IPS-18c (cell line): ENCODE measurements at regions not wholly inside any gene's neighbourhood (a gene's known extent, or its start where the extent isn't known, plus 50 kb on each side); places are given as distances from the start of the nearest gene placed in this dataset.
"Not testable (repeated sequence)": the region's sequence is repeated elsewhere in the genome, so short reads cannot be mapped to it uniquely, and the experiment has no call there.

Source experiments
- H3K4me3 ChIP-seq: 2 replicates; pipeline ENCODE4 v1.7.0; 2013; ENCODE audit warnings: low read depth, mild to moderate bottlenecking, low read length, moderate library complexity; ENCODE audit not compliant: insufficient read depth
- H3K9me3 ChIP-seq: one replicate; pipeline ENCODE4 v1.6.1; 2013; ENCODE audit warnings: mild to moderate bottlenecking, low read length, moderate library complexity; ENCODE audit not compliant: control insufficient read depth, insufficient read depth

DNA sequence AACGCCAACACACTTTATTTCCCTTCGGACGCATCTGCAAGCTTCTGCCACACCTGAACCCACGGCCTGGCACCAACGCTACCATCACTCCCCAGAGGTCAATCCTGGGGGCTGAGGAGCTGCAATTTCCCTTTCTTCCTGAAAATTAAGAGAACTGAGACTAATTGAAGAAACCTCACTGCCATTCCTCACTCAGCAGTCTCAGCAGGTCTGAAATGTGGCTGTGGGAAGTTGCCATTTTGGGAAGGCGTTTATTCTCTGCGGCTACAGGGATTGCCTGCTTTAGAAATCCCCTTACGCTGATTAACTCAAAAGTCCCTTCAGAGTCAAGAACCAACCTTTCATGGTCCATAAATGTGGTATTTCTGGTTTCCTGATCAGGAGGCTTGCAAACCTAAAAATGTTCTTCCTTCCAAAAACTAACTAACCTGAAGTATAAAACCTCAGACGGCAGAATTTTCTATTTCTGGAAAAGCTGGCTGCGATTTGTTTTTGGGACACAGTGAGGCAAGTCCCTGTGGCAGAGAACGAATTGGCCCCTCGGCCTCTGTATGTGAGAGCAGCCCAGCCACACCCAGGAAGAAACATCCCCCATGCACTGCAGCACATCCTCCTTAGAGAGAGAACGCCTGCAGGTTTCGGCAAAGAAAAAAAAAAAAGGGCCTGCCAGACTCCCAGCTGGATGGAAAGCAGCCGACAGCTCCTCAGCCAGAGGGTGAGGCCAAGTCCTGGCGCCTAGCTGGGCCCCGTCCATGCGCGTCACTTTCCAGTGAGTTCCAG is 5404.8 kb upstream of the TPTE start:
- H3K9me3 ChIP-seq, H3K4me3 ChIP-seq: not testable (repeated sequence)

DNA sequence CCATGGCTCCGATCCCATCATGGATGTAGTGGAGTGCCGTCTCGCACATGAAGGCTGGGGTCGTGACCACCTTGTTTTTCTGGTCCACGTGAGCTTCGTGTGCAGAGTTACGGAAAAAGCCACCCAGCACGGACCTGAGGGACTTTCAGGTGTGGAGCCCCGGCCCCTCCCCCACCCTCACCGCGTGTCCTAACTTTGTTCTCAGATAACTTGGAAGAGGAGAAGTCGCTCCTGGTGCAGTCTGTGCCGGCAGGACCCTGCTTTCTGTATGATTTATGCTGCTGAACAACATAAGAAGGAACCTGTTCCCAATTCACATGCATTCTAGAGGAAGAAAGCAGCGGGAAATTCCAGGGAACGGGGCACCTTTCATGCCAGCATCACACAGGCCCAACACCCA is 5404.2 kb upstream of the TPTE start:
- not testable (repeated sequence) for H3K9me3 ChIP-seq, H3K4me3 ChIP-seq

GRCh38 chr21:5117666-5118295 is 5403.6 kb upstream of the TPTE start:
- not testable (repeated sequence) for H3K4me3 ChIP-seq, H3K9me3 ChIP-seq

- H3K9me3 ChIP-seq, H3K4me3 ChIP-seq: not testable (repeated sequence)
These were observed 5403.1 kb upstream of the TPTE start for GRCh38 chr21:5118296-5118679.

DNA sequence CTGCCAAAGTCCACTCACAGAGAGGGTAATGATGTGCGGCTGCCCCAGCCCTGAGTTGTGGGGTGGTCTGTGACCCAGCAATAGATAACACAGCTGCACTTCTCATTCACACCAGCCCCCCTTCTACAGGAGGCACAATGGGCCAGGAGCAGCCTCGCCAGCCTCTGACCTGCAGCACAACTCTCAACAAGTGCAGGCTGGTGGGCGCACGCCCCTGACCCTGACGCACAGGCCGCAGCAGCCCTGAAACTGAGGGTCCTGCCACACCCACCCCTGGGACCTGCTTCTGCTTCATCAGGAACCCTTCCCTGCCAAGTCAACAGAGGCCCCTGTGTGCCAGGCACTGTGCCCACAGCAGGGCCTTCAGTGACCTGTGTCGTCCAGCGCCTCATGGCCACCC is 5402.2 kb upstream of the TPTE start:
- not testable (repeated sequence) for H3K9me3 ChIP-seq, H3K4me3 ChIP-seq

GRCh38 chr21:5121399-5121798 is 5400.0 kb upstream of the TPTE start:
- H3K9me3 ChIP-seq, H3K4me3 ChIP-seq: not testable (repeated sequence)

DNA sequence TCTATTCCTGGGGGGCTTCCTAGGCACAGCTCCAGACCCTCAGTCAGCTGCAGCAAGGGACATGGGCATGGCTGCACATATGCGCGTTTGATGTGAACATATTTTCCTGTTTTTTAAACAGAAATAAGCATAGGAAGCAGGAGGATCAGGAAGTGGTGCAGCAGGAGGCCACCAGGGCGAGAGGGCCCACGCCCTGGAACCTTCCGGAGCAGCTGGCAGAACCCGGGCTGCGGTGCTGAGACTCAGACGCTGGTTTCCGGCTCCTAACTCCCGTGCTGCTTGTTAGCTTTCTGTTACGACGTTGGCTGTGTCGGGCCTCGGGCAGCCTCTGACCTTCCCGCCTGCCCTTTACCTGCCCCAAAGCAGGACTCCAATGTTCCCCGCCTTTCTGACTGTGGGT is 5399.5 kb upstream of the TPTE start:
- not testable (repeated sequence) for H3K4me3 ChIP-seq, H3K9me3 ChIP-seq

GRCh38 chr21:5123655-5124054 is 5397.7 kb upstream of the TPTE start:
- not testable (repeated sequence) for H3K4me3 ChIP-seq, H3K9me3 ChIP-seq

DNA sequence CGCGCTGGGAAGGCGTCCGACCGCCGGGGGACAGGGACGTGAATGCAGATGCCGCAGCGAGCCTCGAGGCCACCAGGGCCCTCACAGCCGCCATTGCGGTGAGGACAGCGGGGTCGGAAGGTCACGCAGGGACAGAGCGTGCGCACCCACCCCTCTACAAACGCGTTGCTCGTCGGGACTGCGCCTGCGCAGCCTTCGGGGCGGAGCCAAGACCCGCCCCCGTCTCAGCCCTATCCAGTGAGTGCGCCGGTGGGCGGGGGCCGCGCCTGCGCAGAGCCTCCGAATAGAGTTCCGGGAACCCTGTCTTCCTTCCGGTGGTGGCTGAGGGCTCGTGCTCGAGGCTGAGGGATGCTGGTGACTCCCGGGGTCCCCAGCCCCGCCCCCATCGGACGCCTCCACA is 5393.1 kb upstream of the TPTE start:
- H3K4me3 ChIP-seq, H3K9me3 ChIP-seq: not testable (repeated sequence)

- not testable (repeated sequence) for H3K4me3 ChIP-seq, H3K9me3 ChIP-seq
These were observed 5387.6 kb upstream of the TPTE start for GRCh38 chr21:5133824-5134223.

DNA sequence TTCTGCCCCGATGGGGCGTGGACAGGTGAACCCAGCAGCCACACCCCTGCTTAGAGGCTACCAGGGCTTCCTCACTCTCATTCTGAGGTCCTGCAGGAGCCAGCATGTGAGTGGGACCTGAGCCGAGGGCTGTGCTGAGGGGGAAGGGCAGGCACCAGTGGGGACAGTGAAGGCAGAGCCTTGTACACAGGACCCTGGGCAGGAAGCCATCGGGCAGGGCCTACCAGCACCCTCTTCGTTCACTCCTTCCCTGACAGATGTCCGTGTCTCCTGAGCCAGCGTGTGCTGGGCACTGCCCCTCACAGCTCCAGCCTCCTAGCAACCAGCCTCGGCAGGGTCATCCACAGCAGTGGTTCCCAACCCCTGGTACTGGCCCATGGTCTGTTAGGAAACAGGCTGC is 5385.0 kb upstream of the TPTE start:
- not testable (repeated sequence) for H3K4me3 ChIP-seq, H3K9me3 ChIP-seq

DNA sequence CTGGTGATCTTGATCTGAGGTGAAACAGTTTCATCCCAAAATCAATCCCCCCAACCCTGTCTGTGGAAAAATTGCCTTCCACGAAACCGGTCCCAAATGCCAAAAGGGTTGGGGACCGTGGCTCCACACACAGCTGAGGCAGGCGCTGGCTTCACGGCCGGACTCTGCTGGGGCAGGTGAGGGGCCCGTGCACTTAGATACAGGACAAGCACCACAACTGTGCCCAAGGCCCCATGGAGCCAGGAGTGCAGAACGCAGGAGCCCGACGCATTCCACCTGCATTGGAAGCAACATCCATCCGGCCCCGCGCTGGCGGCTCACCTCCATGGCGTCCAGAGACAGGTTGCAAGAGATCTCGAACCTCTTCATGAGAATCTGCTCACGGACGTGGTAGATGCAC is 5384.4 kb upstream of the TPTE start:
- H3K9me3 ChIP-seq, H3K4me3 ChIP-seq: not testable (repeated sequence)

DNA sequence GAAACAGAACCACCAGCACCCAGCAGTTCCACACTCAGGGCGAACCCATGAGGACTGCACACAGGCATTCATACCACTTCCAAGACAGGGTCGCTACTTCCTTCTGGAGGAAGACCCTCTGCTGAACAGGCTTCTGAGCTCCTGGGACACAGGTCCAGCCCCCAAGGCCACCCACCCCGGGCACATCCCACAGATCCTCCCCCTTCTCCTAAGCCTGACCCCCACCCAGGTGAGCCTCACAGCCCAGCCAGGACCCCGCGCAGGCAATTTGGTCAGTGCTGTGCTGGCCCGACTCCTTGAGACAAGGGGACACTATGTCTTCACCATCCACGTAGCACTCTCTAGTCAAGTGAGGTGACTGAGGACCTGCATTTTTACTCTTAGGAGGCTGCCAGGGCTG is 5382.7 kb upstream of the TPTE start:
- not testable (repeated sequence) for H3K9me3 ChIP-seq, H3K4me3 ChIP-seq

GRCh38 chr21:5139528-5139927 is 5381.9 kb upstream of the TPTE start:
- H3K9me3 ChIP-seq, H3K4me3 ChIP-seq: not testable (repeated sequence)

DNA sequence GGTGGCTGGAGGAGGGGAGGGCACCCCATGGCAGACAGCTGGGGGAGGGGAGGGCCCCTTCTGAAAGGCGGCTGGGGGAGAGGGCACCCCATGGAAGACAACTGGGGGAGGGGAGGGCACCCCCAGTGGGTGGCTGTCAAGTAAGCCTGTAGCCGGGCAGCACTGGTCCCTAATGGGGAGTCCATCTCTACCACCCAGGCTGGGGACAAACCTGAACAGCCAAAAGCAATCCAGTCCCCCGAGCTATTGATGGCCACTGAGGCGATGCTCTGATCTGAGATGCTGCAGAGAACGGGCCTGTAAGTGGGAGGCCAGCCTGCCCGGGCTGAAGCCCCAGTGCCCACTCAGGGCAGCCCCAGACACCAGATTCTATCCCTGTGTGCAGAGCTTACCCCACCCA is 5378.4 kb upstream of the TPTE start:
- not testable (repeated sequence) for H3K9me3 ChIP-seq, H3K4me3 ChIP-seq

- H3K9me3 ChIP-seq, H3K4me3 ChIP-seq: not testable (repeated sequence)
These were observed 5376.7 kb upstream of the TPTE start for GRCh38 chr21:5144731-5145130.

DNA sequence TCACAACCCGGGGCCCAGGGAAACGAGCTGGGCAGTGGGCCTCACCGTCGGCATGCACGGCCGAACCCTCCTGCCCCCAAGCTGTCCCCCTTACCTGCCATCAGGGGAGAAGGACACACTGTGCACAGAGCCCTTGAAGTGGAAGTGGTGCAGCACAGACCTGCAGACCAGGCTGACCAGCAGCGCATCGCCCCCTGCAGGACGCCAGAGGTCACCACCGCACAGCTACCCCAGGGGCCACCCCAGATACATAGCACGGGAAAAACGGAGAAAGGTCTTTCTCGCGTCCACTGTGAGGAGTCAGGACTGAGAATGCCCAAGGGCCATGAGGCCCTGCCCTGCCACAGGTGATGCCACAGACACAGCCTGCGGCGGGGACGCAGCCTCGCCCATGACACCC is 5373.7 kb upstream of the TPTE start:
- H3K9me3 ChIP-seq, H3K4me3 ChIP-seq: not testable (repeated sequence)

GRCh38 chr21:5149222-5149621 is 5372.2 kb upstream of the TPTE start:
- H3K9me3 ChIP-seq, H3K4me3 ChIP-seq: not testable (repeated sequence)
